SH-SY5Y (cell line): ENCODE measurements at regions not wholly inside any gene's neighbourhood (a gene's known extent, or its start where the extent isn't known, plus 50 kb on each side); places are given as distances from the start of the nearest gene placed in this dataset.

Experiments used
- GATA2 ChIP-seq: IDR thresholded peaks from 2 replicates; pipeline ENCODE4 v1.6.1; 2011; ENCODE audit warnings: mild to moderate bottlenecking, low read depth, low read length
- GATA3 ChIP-seq: IDR thresholded peaks from 2 replicates; pipeline ENCODE4 v1.6.1; 2011; ENCODE audit warnings: low read depth, mild to moderate bottlenecking, low read length, moderate library complexity

DNA sequence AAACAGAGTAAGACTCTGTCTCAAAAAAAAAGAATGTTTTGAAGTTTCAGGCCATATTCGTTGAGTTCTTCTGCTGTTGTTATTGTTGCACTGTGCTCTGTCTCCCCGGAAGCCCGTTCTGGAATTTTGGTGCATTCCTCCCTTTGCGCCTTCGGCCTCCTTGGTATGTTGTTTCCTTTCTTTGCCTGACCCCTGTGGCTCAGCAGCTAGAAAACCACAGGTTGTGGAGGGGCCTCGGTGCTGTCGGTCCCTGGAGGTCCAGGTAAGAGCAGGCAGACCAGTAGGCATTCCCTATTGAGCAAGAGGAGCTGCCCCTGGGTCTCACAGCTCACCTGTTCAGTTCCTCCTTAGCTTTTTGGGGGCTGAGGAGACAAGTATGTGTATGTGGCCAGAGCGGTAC lies 51.0 kb upstream of the DLG1 start:
- no peak for TF ChIP-seq GATA2
- no peak for TF ChIP-seq GATA3
